K562 (cell line): ENCODE measurements at regions not wholly inside any gene's neighbourhood (a gene's known extent, or its start where the extent isn't known, plus 50 kb on each side); places are given as distances from the start of the nearest gene placed in this dataset.

Experiments
- CSDE1 ChIP-seq, 2 experiments: fragments of 450-650 bp; IDR thresholded peaks; 2 replicates each; pipeline ENCODE4 v1.6.1; 2016; ENCODE audit warnings: mild to moderate bottlenecking in 1 of 2
- HMGXB4 ChIP-seq: sonication (generic); formaldehyde crosslinking; IDR thresholded peaks from 2 replicates; pipeline ENCODE4 v1.8.1; 2023; ENCODE audit warnings: mild to moderate bottlenecking, missing genetic modification reagents
- MXI1 ChIP-seq: IDR thresholded peaks from 2 replicates; pipeline ENCODE4 v1.6.1; 2011; ENCODE audit warnings: low read depth, mild to moderate bottlenecking, improper control_type of control experiment, low read length
- NCOA2 ChIP-seq, 2 experiments: fragments of 450-650 bp; IDR thresholded peaks; 2 replicates each; pipeline ENCODE4 v1.6.1; 2018; ENCODE audit warnings: mild to moderate bottlenecking in 2 of 2, moderate library complexity in 1 of 2; ENCODE audit not compliant: partially characterized antibody in 2 of 2
- RAD21 ChIP-seq, 2 experiments: fragments of 250-450 bp in 1 of 2; fragments of 450-650 bp in 1 of 2; sonication (Bioruptor Pico) in 1 of 2; formaldehyde crosslinking in 1 of 2; IDR thresholded peaks in 1 of 2; conservative IDR thresholded peaks in 1 of 2; 2 replicates each; pipeline versions ENCODE4 v1.4.0 to v1.8.0; 2020 to 2022; ENCODE audit warnings: mild to moderate bottlenecking in 2 of 2, moderate library complexity in 1 of 2
- UBTF ChIP-seq, 2 experiments: IDR thresholded peaks; 2 replicates each; pipeline ENCODE4 v1.6.1; 2012; ENCODE audit warnings: improper control_type of control experiment in 2 of 2, low read depth in 2 of 2, low read length in 2 of 2, borderline replicate concordance in 1 of 2
- ZBTB11 ChIP-seq, 3 experiments: fragments of 200-800 bp in 1 of 3; fragments of 250-450 bp in 1 of 3; fragments of 450-650 bp in 1 of 3; sonication (Bioruptor Pico) in 1 of 3; sonication (Bioruptor generic) in 1 of 3; formaldehyde crosslinking in 1 of 3; IDR thresholded peaks; 2 replicates each; pipeline versions ENCODE4 v1.6.1 to v1.8.0; 2016 to 2022; ENCODE audit warnings: mild to moderate bottlenecking in 2 of 3, missing genetic modification characterization in 2 of 3, missing compliant biosample characterization in 1 of 3, moderate library complexity in 1 of 3
- ZBTB12 ChIP-seq: fragments of 250-450 bp; sonication (Bioruptor Pico); IDR thresholded peaks from 2 replicates; pipeline ENCODE4 v1.4.0; 2020
- ZMIZ1 ChIP-seq, 2 experiments: fragments of 150-350 bp in 1 of 2; IDR thresholded peaks; 2 replicates each; pipeline ENCODE4 v1.6.1; 2012 to 2016; ENCODE audit warnings: low read depth in 2 of 2, low read length in 2 of 2, mild to moderate bottlenecking in 1 of 2, moderate library complexity in 1 of 2
- ZNF280B ChIP-seq: fragments of 250-450 bp; sonication (Bioruptor Pico); IDR thresholded peaks from 2 replicates; pipeline ENCODE4 v1.5.1; 2021; ENCODE audit warnings: mild to moderate bottlenecking

GRCh38 chr3:23749609-23750008, 56.1 kb upstream of the UBE2E1 start (continued):
- TF ChIP-seq ZMIZ1 (IDR thresholded peaks at IDR 0.05; ENCODE audit: low read depth in 2 of 2, low read length in 2 of 2) (no peak), ZBTB11 (CRISPR knock-in tag; IDR thresholded peaks at IDR 0.05) (no peak), HMGXB4 (no peak), MXI1 (no peak), ZBTB12 (CRISPR knock-in tag) (no peak), RAD21 (CRISPR knock-in tag; conservative IDR thresholded peaks at IDR 0.05 in 1 of 2, IDR thresholded peaks at IDR 0.05 in 1 of 2) (no peak), UBTF (IDR thresholded peaks at IDR 0.05; ENCODE audit: borderline replicate concordance in 1 of 2, low read depth in 2 of 2, low read length in 2 of 2) (no peak), NCOA2 (IDR thresholded peaks at IDR 0.05; ENCODE audit: partially characterized antibody in 2 of 2) (no peak), CSDE1 (IDR thresholded peaks at IDR 0.05) (no peak), ZNF280B (CRISPR knock-in tag) (no peak)
